IgD-negative memory B cell (primary cell): ENCODE measurements at regions not wholly inside any gene's neighbourhood (a gene's known extent, or its start where the extent isn't known, plus 50 kb on each side); places are given as distances from the start of the nearest gene placed in this dataset.
"Not testable (repeated sequence)": the region's sequence is repeated elsewhere in the genome, so short reads cannot be mapped to it uniquely, and the experiment has no call there.

Experiments
- H3K27ac Mint-ChIP-seq, 3 donors: one replicate each; pipeline ENCODE4 v1.8.0; 2020 to 2022; ENCODE audit warnings: mild to moderate bottlenecking in 3 of 3, mixed read lengths in 3 of 3, moderate library complexity in 1 of 3
- H3K27me3 Mint-ChIP-seq: one replicate; pipeline ENCODE4 v1.8.0; 2021; ENCODE audit warnings: mixed read lengths
- H3K36me3 Mint-ChIP-seq: one replicate; pipeline ENCODE4 v1.8.0; 2020; ENCODE audit warnings: mild to moderate bottlenecking, mixed read lengths
- H3K4me1 Mint-ChIP-seq, 3 donors: one replicate each; pipeline ENCODE4 v1.8.0; 2020 to 2022; ENCODE audit warnings: mixed read lengths in 3 of 3, mild to moderate bottlenecking in 1 of 3
- H3K4me3 Mint-ChIP-seq, 4 donors: one replicate each; pipeline ENCODE4 v1.8.0; 2020 to 2022; ENCODE audit warnings: mild to moderate bottlenecking in 4 of 4, mixed read lengths in 4 of 4, moderate library complexity in 3 of 4
- H3K9me3 Mint-ChIP-seq, 3 donors: one replicate each; pipeline ENCODE4 v1.8.0; 2020 to 2021; ENCODE audit warnings: mixed read lengths in 3 of 3, mild to moderate bottlenecking in 1 of 3

DNA sequence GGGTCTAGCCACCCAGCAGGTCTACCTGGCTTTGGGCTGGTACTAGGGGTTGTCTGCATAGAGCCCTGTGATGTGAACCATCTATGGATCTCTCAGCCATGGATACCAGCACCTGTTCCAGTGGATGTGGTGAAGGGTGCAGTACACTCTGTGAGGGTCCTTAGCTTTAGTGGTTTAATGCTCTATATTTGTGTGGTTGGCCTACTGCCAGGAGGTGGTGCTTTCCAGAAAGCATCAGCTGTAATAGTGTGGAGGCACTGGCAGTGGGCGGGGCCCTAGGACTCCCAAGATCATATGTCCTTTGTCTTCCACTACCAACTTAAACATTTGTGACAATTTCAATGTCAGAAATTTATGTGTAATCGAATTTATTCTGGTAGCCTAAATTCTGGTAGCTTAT is 1065.1 kb downstream of the RPIA start:
- H3K36me3 Mint-ChIP-seq, H3K4me3 Mint-ChIP-seq, H3K27ac Mint-ChIP-seq, H3K27me3 Mint-ChIP-seq, H3K4me1 Mint-ChIP-seq: not testable (repeated sequence)
- peaks cover 0 to 14% (median 10%) of the 10 kb centered on the region in 3 donors for H3K9me3 Mint-ChIP-seq

DNA sequence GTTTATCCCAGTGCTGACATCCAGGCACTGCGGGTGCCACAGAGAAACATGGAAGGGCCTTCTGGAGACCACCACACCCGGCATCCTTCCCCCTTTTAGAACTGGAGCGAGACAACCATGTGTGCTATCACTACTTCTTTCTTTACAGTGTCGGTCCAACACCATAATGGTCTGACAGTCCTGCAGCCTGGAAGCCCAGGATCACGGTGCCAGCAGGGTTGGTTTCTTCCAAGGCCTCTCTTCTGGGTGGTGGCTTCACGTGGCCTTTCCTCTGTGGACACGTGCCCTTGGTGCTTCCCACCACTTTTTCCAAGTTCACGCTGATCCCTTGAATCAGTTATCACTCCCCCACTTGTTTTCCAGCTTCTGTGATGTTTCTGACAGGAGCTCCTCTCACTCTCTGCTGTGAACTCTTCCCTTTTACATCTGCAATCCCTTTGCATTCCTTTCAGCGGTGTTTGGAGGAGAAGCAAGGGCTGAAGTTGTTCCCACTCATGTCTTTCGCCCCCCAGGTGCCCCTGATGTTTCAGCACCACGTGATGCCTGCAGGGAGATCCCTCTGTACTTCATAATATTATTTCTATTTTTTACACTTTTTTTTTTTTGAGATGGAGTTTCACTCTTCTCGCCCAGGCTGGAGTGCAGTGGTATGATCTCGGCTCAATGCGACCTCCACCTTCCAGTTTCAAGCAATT is 1067.0 kb downstream of the RPIA start:
- H3K27ac Mint-ChIP-seq, H3K4me3 Mint-ChIP-seq, H3K36me3 Mint-ChIP-seq, H3K4me1 Mint-ChIP-seq, H3K27me3 Mint-ChIP-seq: not testable (repeated sequence)
- peaks cover 0 to 15% (median 14%) of the 10 kb centered on the region in 3 donors for H3K9me3 Mint-ChIP-seq

DNA sequence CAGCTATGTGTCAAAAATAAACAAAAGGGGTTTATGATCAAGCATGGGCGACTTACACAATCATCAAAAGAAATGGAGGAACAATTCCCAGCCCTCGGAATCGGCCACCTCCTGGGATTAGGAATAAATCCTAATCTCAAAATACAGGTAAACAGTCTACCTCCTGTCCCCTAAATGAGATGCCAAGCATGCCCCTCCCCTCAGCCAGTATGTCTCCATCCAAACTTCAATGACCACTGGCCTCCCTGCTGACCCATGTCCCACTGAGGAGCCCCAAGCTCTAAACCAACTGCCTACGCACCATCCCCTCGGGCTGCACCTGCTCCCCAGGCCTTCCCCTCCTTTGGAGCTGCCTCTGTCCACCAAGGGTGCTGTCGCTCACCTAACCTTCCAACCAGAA is 1069.3 kb downstream of the RPIA start:
- H3K36me3 Mint-ChIP-seq, H3K27ac Mint-ChIP-seq, H3K4me1 Mint-ChIP-seq, H3K4me3 Mint-ChIP-seq, H3K27me3 Mint-ChIP-seq: not testable (repeated sequence)
- H3K9me3 Mint-ChIP-seq: peaks cover 0 to 17% (median 14%) of the 10 kb centered on the region in 3 donors

DNA sequence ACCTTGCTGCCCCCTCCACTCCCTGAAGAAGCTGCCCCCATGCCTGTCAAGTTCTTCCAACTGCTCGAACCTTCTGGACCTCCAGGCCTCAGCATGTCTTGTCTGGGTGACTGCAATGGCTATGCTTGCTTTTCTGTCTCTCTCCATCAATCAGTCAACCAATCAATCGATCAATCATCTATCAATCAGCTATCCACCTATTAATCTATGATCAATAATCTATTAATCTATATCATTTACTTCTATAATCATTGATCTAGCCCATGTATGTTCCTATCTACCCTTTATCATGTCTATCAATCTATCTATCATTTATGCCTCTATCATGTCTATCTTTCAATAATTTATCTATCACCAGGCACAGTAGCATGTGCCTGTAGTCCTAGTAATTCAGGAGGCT is 1069.7 kb downstream of the RPIA start:
- not testable (repeated sequence) for H3K4me3 Mint-ChIP-seq, H3K27ac Mint-ChIP-seq, H3K36me3 Mint-ChIP-seq, H3K4me1 Mint-ChIP-seq
- H3K27me3 Mint-ChIP-seq: peaks cover 12% of the 10 kb centered on the region
- peaks cover 0 to 16% (median 12%) of the 10 kb centered on the region in 3 donors for H3K9me3 Mint-ChIP-seq

DNA sequence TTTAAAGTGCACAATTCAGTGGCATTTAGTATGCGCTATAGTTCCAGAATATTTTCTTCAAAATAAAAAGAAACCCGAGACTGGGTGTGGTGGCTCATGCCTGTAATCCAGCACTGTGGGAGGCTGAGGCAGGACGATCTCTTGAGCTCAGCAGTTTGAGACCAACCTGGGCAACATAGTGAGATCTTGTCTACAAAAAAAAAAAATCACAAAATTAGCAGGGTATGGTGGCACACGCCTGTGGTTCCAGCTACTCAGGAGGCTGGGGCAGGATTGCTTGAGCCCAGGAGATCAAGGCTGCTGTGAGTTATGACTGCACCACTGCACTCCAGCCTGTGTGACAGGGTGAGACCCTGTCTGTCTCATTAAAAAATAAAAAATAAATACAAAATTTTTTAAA is 1070.4 kb downstream of the RPIA start:
- H3K36me3 Mint-ChIP-seq, H3K4me3 Mint-ChIP-seq, H3K27ac Mint-ChIP-seq, H3K4me1 Mint-ChIP-seq: not testable (repeated sequence)
- Mint-ChIP-seq H3K9me3 (peaks cover 0 to 17% (median 6%) of the 10 kb centered on the region in 3 donors), H3K27me3 (peaks cover 17% of the 10 kb centered on the region)

DNA sequence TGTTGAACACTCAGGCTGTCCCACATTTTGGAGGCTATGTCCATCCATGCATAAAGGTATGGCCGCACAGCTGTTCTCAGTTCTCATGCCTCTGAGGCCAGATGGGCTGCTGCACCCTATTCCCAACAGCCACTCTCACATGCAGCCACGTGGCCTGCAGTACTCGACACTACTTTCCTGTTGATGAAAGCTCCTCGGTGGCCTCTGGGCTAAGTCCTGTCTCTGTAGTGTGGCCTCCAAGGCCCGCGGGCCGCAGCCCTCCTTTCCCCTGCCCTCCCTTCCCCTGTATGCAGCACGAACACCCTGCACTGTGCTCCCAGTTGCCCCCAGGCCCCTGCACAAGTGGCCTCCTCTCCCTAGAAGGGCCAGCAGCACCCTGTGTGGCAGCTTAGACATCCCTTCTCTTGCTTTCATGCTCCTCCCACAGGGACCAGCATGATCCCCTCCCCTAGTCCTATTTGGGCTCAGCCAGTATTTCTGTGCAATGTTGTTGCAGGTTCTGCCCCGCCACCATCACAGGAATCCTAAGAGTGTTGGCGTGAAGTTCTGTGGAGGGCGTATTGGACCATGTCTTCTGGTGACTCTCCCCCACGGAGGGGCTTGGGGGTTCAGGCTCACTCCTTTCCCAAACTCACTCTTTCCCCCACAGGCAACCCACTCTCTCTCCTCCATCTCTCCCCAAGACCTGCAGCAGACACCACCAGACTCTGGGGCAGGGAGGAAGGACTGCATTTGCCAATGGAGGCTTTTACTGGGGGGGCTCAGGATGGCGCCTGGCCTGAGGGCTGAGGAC is 1071.2 kb downstream of the RPIA start:
- Mint-ChIP-seq H3K9me3 (peaks cover 0 to 16% (median 6%) of the 10 kb centered on the region in 3 donors), H3K27me3 (peaks cover 20% of the 10 kb centered on the region)
- H3K27ac Mint-ChIP-seq, H3K36me3 Mint-ChIP-seq, H3K4me1 Mint-ChIP-seq, H3K4me3 Mint-ChIP-seq: not testable (repeated sequence)

DNA sequence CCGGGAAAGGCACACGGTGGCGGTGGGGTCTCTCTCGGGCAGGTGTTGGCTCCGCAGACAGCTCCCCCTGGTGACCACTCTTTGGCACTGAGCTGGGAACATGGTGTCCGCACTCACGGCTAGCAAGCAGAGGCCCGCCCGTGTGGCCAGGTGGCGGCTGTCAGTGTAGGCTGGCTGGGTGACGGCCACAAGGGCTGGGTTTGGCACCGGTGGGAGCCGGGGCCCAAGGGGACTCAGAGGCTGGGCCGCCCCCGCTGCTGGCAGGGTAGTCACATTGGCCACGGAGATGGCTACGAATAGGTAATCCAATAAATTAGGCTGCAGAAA is 1071.7 kb downstream of the RPIA start:
- Mint-ChIP-seq H3K4me3 (no peak overlapping the region), H3K36me3 (peaks cover 4% of the 10 kb centered on the region), H3K27ac (no peak overlapping the region), H3K9me3 (peaks cover 0 to 15% (median 9%) of the 10 kb centered on the region in 3 donors), H3K27me3 (peaks cover 23% of the 10 kb centered on the region), H3K4me1 (peaks cover 0 to 3% (median 2%) of the 10 kb centered on the region in 3 donors)

DNA sequence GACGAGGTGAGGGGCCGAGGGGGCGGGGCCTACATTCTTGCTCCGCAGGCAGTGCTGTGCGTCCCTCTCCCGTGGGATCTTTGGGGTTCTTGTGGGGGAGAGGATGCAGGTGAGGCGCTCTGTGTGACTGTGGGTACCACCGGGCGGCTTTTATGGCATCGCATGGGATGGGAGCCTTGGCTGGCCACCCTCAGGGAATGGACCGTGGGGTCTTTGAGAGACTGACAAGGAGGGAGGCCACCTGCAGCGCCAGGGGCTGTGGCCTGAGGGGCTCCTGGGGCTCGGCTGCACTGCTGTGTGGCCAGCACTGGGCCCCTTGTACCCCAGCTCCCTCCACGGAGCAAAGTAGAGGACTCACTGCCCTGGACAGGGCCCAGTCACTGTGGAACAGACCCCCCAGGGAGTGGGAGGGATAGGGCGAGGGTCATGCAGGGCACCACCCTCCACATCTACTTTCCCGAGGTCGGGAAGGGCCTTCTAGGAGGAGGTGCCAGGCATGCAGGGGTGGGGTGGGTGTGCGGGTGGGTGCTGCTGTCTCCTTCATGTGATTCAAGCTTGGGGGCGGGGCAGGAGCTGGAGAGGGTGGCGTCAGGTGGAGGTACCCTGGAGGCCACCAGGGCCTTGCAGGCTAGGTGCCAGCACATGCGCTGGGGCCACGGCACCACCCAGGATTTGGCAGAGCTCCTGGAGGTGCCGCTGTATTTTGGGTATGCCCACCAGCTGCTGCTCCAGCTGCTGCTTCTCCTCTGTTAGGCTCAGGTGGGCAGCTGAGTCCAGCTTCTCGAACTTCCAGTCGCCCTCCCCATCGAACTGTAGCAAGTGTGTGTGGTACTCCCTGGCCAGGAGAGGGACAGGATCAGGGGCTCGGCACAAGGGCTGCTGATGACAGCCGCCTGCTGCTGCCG is 1072.4 kb downstream of the RPIA start:
- H3K27ac Mint-ChIP-seq: no peak overlapping the region
- H3K36me3 Mint-ChIP-seq: peaks cover 4% of the 10 kb centered on the region
- H3K4me3 Mint-ChIP-seq: no peak overlapping the region
- H3K4me1 Mint-ChIP-seq: peaks cover 0 to 3% (median 2%) of the 10 kb centered on the region in 3 donors
- H3K27me3 Mint-ChIP-seq: peaks cover 27% of the 10 kb centered on the region
- H3K9me3 Mint-ChIP-seq: peaks cover 0 to 17% (median 8%) of the 10 kb centered on the region in 3 donors

DNA sequence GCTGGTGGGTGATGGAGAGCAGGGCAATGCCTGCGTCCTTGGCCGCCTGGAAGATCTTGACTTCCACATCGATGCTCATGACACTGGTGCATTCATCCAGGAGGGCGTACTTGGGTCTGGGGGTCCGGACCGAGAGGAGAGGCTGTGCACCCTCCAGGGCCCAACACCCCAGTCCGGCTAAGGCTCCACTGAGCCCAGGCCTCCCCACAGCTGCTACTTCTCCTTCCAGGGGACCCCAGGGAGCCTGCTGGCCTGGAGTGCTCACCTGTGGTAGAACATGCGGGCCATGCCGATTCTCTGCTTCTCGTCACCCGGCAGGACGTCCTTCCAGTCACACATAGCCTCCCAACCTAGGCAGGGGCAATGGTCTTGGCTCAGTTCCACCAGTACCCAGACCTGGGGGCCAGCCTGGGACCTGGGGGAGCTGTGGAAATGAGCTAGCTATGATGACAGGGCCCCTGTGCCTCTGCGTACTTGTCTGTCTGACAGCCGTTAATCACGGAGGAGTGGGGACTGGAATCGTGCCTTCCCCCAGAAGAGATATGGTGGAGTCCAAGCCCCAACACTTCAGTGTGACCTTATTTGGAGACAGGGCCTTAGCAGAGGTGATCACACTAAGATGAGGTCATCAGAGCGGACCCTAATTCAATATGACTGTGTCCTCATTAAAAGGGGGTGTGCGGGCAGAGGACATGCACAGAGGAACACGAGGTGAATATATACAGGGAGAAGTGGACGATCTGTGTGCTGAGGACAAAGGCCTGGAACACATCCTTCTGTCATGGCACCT is 1073.3 kb downstream of the RPIA start:
- H3K36me3 Mint-ChIP-seq, H3K27ac Mint-ChIP-seq, H3K4me1 Mint-ChIP-seq, H3K4me3 Mint-ChIP-seq: not testable (repeated sequence)
- Mint-ChIP-seq H3K27me3 (peaks cover 28% of the 10 kb centered on the region), H3K9me3 (peaks cover 0 to 17% (median 8%) of the 10 kb centered on the region in 3 donors)

DNA sequence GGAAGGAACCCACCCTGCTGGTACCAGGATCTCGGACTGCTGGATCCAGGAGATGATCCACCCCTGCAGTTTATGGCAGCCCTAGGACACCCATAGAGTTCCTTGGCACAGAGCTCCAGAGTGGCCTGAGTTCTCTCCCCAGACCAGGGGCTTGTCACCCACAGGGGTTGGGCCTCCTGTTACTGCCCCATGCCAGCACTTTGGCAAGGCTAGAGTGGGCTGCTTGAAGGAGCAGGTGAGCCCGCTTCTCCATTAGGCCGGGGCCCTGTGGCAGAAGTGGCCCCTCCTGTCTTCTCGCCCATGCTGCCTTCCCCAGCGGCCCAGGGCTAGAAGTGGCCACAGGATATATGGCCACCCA is 1073.9 kb downstream of the RPIA start:
- not testable (repeated sequence) for H3K4me3 Mint-ChIP-seq, H3K4me1 Mint-ChIP-seq, H3K36me3 Mint-ChIP-seq, H3K27ac Mint-ChIP-seq
- Mint-ChIP-seq H3K9me3 (peaks cover 0 to 17% (median 4%) of the 10 kb centered on the region in 3 donors), H3K27me3 (peaks cover 29% of the 10 kb centered on the region)

DNA sequence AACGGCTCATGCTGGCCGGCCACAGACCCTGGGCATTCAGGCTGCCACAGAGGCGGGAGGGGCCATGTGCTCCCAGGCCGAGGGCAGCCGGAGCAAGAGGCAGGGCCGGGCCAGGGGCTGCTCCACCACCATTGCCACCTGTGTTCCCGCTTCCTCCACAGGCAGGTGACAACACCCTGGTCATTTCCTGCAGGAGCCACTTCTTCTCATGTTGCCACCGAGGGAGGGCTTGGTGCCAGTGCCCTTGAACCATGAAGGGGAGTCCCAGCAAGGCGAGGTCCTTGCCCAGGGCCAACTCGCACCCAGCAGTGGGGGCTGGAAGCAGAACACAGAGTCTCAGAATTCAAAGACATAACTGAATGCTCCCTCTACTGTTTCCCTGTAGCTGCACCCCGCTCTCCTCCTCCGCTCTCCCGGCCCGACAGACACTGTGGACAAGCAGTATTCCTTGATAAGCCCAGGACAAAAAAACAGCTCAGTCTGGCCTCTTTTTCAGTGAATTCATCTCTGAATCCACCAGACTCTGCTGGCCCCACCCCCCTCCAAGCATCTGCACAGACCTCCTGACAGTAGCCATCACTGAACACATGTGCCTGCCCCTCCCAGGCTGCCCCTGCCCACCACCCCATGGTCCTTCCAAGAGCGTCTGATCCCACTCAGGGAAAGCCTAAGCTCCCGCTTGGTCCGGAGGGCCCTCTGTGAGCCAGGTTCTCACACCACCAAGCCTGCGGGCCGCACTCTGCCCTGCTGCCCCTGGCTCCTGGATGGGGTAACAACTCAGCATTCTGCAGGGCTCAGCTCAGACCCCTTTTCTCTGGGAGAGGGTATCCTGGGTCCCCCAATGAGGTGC is 1074.9 kb downstream of the RPIA start:
- H3K27ac Mint-ChIP-seq, H3K4me1 Mint-ChIP-seq, H3K36me3 Mint-ChIP-seq: not testable (repeated sequence)
- H3K27me3 Mint-ChIP-seq: peaks cover 30% of the 10 kb centered on the region
- H3K4me3 Mint-ChIP-seq: peak overlapping the region in 1 of 4 donors; percentile 69
- peaks cover 0 to 18% (median 6%) of the 10 kb centered on the region in 3 donors for H3K9me3 Mint-ChIP-seq

DNA sequence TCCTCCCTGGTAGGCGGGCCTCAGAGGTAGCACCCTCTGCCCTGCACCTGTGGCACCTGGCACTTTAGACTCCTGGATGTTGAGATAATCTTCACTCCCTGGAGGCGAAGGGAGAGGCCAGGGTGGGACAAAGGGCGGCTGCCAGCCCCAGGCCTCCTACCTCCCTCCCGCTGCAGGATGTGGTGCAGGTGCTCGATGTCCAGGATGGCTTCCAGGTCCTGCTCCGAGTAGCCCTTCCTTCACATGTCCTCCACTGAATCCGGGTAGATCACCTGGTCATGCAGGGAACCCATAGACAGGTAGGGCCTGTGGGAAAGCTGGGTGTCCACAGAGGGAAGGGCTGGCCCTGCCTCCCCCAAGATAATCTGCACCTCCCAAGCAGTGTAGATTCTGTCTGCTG is 1075.6 kb downstream of the RPIA start:
- H3K9me3 Mint-ChIP-seq: peaks cover 0 to 19% (median 12%) of the 10 kb centered on the region in 3 donors
- H3K27me3 Mint-ChIP-seq: peaks cover 30% of the 10 kb centered on the region
- not testable (repeated sequence) for H3K4me1 Mint-ChIP-seq, H3K27ac Mint-ChIP-seq, H3K4me3 Mint-ChIP-seq, H3K36me3 Mint-ChIP-seq

DNA sequence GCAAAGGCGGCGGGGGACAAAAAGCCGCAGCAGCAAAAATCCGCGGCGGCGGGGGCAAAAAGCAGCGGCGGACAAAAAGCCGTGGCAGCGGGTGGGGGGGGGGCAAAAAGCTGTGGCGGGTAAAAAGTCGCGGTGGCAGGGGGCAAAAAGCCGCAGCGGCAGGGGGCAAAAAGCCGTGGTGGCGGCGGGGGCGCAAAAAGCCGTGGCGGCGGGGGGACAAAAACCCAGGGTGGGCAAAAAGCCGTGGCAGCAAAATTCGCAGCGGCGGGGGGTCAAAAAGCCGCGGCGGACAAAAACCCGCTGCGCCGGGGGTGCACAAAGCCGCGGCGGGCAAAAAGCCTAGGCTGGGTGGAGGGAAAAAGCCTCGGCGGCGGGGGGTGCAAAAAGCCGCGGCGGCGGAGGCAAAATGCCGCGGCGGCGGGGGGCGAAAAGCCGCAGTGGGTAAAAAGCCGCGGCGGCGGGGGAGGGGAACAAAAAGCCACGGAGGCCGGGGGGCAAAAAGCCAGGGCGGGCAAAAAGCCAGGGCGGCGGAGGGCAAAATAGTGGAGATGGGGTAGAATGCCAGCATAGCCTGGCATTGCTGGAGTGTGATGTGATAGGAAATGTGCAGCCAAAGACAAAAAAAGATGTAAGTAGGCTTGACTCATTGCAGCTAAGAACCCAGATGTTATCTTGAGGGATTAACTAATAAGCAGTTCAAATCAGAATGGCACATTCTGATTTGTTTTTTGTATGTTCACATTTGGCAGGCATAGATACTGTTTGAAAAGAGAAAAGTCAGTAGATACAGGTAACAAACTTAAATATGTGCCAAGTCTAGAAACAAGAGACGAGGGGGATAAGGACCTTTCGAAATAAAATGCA is 1076.3 kb downstream of the RPIA start:
- Mint-ChIP-seq H3K27ac (no peak overlapping the region), H3K4me1 (peaks cover 0 to 3% (median 2%) of the 10 kb centered on the region in 3 donors), H3K36me3 (peaks cover 4% of the 10 kb centered on the region), H3K27me3 (peaks cover 29% of the 10 kb centered on the region), H3K9me3 (peaks cover 4 to 22% (median 16%) of the 10 kb centered on the region in 3 donors), H3K4me3 (no peak overlapping the region)
